Pancreas (tissue), 10 donors: ENCODE measurements at regions not wholly inside any gene's neighbourhood (a gene's known extent, or its start where the extent isn't known, plus 50 kb on each side); places are given as distances from the start of the nearest gene placed in this dataset.

Source experiments
- ATAC-seq, 4 donors: fragments of 200-7000 bp; cut with Tn5 transposase; one replicate each; pipeline versions ENCODE4 v1.8.0 to v1.9.1; 2020; ENCODE audit warnings: mild to moderate bottlenecking in 4 of 4, moderate library complexity in 4 of 4
- DNase-seq, 6 donors: peaks; one replicate each; pipeline ENCODE4 v3.0.0-alpha.2; 2020
- FAIRE-seq: peaks from 2 replicates; lab custom pipeline; 2012; peaks lifted over from hg19 to GRCh38; lab: Jason Lieb, UNC
- H3K27ac ChIP-seq, 4 donors: fragments of 200-600 bp; sonication (generic); 1 replicate in 3 of 4; 2 replicates in 1 of 4; pipeline versions ENCODE4 v1.5.0 to v1.8.0; 2020
- H3K27me3 ChIP-seq, 4 donors: fragments of 200-600 bp; one replicate each; pipeline ENCODE4 v1.8.0; 2021
- H3K36me3 ChIP-seq, 3 donors: fragments of 200-600 bp; sonication (generic) in 1 of 3; one replicate each; pipeline versions ENCODE4 v1.5.0 to v1.8.0; 2020 to 2021
- H3K4me1 ChIP-seq, 3 donors: fragments of 200-600 bp; one replicate each; pipeline ENCODE4 v1.8.0; 2021
- H3K4me3 ChIP-seq, 4 donors: fragments of 200-600 bp; sonication (generic) in 2 of 4; one replicate each; pipeline versions ENCODE4 v1.5.0 to v1.8.0; 2020 to 2021
- H3K9me3 ChIP-seq, 4 donors: fragments of 200-600 bp; one replicate each; pipeline ENCODE4 v1.8.0; 2021
- CTCF ChIP-seq, 4 donors: fragments of 200-600 bp; sonication (generic) in 3 of 4; IDR thresholded peaks; one replicate each; pipeline versions ENCODE4 v1.5.0 to v1.8.0; 2021; ENCODE audit warnings: antibody characterized with exemption in 4 of 4
- WGBS, 2 donors: extraction: QIAGEN DNeasy Blood & Tissue Kit; methylation state at CpG; one replicate each; pipeline ENCODE4 v1.1.7; 2013; 5-methylcytosine and 5-hydroxymethylcytosine counted together
- intact Hi-C, 3 donors: fragments of 100-400 bp; cut with DNase I; formaldehyde crosslinking; loops; one replicate each; pipeline versions ENCODE4 v1.11.1 to v1.14.2; 2022
- donor health status: healthy with polysubstance abuse.
- donor health status: DM: no; HTN: no; CAD: no; lungs with moderate emphysema.
- donor health status: DM: no; HTN: no; CAD: no.
- donor health status: control.
- donor health status: control.
- donor health status: Bipolar disorder and iron deficiency.
- donor health status: DM: yes; HTN: yes; CAD: no.
- donor health status: DM: no; HTN: no; CAD: no.
- donor health status: DM: no; HTN: no; CAD: no.
- donor health status: DM: yes; HTN: yes; CAD: no.

GRCh38 chr9:72420783-72421182, 55.8 kb upstream of the ZFAND5 start:
- no peak for ATAC-seq
- H3K27me3 ChIP-seq = no peaks in the 10 kb centered on the region
- no peak overlapping the region for H3K4me3 ChIP-seq
- H3K9me3 ChIP-seq = no peaks in the 10 kb centered on the region
- H3K27ac ChIP-seq = no peak overlapping the region
- TF ChIP-seq CTCF (IDR thresholded peaks at IDR 0.05) = no peak
- no peaks in the 10 kb centered on the region for H3K36me3 ChIP-seq
- intact Hi-C loops = no loop called here
- H3K4me1 ChIP-seq = no peaks in the 10 kb centered on the region
- FAIRE-seq = no peak
- DNase-seq = no peak

GRCh38 chr9:72415948-72416347, 50.9 kb upstream of the ZFAND5 start:
- Histone ChIP-seq H3K27ac (no peak overlapping the region), H3K27me3 (no peaks in the 10 kb centered on the region), H3K9me3 (no peaks in the 10 kb centered on the region), H3K4me1 (no peaks in the 10 kb centered on the region), H3K4me3 (no peak overlapping the region), H3K36me3 (no peaks in the 10 kb centered on the region)
- no peak for TF ChIP-seq CTCF (IDR thresholded peaks at IDR 0.05)
- intact Hi-C loops = no loop called here
- no peak for ATAC-seq
- WGBS, 2 donors = 91 to 92% methylated on average over 2 of the region's 2 CpGs
- DNase-seq = no peak
- FAIRE-seq = no peak

- H3K4me1 ChIP-seq = peaks cover 0 to 2% (median 0%) of the 10 kb centered on the region in 3 donors
- no peak overlapping the region for H3K4me3 ChIP-seq
- TF ChIP-seq CTCF (IDR thresholded peaks at IDR 0.05) = no peak
- FAIRE-seq (no peak), DNase-seq (no peak), ATAC-seq (no peak)
- no peak overlapping the region for H3K27ac ChIP-seq
- intact Hi-C loops = no loop called here
- no peaks in the 10 kb centered on the region for H3K27me3 ChIP-seq
- no peaks in the 10 kb centered on the region for H3K36me3 ChIP-seq
- no peaks in the 10 kb centered on the region for H3K9me3 ChIP-seq
These were observed 50.2 kb upstream of the ZFAND5 start for GRCh38 chr9:72415163-72415562.
